Neural cell (in vitro differentiated cells): ENCODE measurements at regions not wholly inside any gene's neighbourhood (a gene's known extent, or its start where the extent isn't known, plus 50 kb on each side); places are given as distances from the start of the nearest gene placed in this dataset.

ENCODE experiments used
- H2AFZ ChIP-seq: fragments of 200-600, 300-800 bp; sonication (generic), shearing (Covaris generic); 2 replicates; pipeline ENCODE4 v1.6.0; 2014; ENCODE audit warnings: low read depth, mild to moderate bottlenecking, antibody characterized with exemption, low read length, moderate library complexity
- H3F3A ChIP-seq: fragments of 200-600 bp; shearing (Covaris generic); 2 replicates; pipeline ENCODE4 v1.6.1; 2016; ENCODE audit warnings: mild to moderate bottlenecking, moderate library complexity, mixed read lengths, antibody characterized with exemption, low read length; ENCODE audit not compliant: insufficient read depth, poor library complexity, severe bottlenecking
- H3K27ac ChIP-seq: fragments of 200-600, 300-800 bp; sonication (generic), shearing (Covaris generic); 2 replicates; pipeline ENCODE4 v1.5.1; 2014; ENCODE audit warnings: mild to moderate bottlenecking, low read length, moderate library complexity
- H3K27me3 ChIP-seq: fragments of 300-800, 200-600 bp; sonication (generic), shearing (Covaris generic); 2 replicates; pipeline ENCODE4 v1.6.0; 2014; ENCODE audit warnings: mild to moderate bottlenecking, low read depth, low read length, moderate library complexity; ENCODE audit not compliant: insufficient read depth
- H3K36me3 ChIP-seq: fragments of 300-800, 200-600 bp; sonication (generic), shearing (Covaris generic); 2 replicates; pipeline ENCODE4 v1.5.1; 2014; ENCODE audit warnings: mild to moderate bottlenecking, antibody characterized with exemption, low read length, moderate library complexity; ENCODE audit not compliant: insufficient read depth
- H3K4me2 ChIP-seq: fragments of 300-800, 200-600 bp; sonication (generic), shearing (Covaris generic); 2 replicates; pipeline ENCODE4 v1.6.0; 2014; ENCODE audit warnings: mild to moderate bottlenecking, low read length
- H3K4me3 ChIP-seq: fragments of 300-800, 200-600 bp; sonication (generic), shearing (Covaris generic); 2 replicates; pipeline ENCODE4 v1.5.1; 2014; ENCODE audit warnings: mild to moderate bottlenecking, low read length, moderate library complexity
- H3K79me2 ChIP-seq: fragments of 200-600 bp; shearing (Covaris generic); replicated peaks from 2 replicates; pipeline ENCODE4 v1.6.0; 2014; ENCODE audit warnings: mild to moderate bottlenecking, low read length, moderate library complexity; ENCODE audit not compliant: insufficient read depth
- H3K9ac ChIP-seq: fragments of 300-800, 200-600 bp; sonication (generic), shearing (Covaris generic); 2 replicates; pipeline ENCODE4 v1.6.1; 2016; ENCODE audit warnings: mild to moderate bottlenecking, low read length, mixed read lengths
- H3K9me2 ChIP-seq: fragments of 200-600 bp; shearing (Covaris generic); 2 replicates; pipeline ENCODE4 v1.6.1; 2016; ENCODE audit warnings: mild to moderate bottlenecking, low read length, mixed read lengths; ENCODE audit not compliant: insufficient read depth
- H3K9me3 ChIP-seq: fragments of 200-600, 300-800 bp; sonication (generic), shearing (Covaris generic); 2 replicates; pipeline ENCODE4 v1.6.1; 2016; ENCODE audit warnings: mild to moderate bottlenecking, mixed run types, low read length, moderate library complexity, mixed read lengths
- H4K20me1 ChIP-seq: fragments of 200-600 bp; shearing (Covaris generic); 2 replicates; pipeline ENCODE4 v1.6.1; 2016; ENCODE audit warnings: mild to moderate bottlenecking, mixed run types; ENCODE audit not compliant: insufficient read depth
- CTCF ChIP-seq: fragments of 450-650 bp; IDR thresholded peaks from 2 replicates; pipeline ENCODE4 v1.5.1; 2014; ENCODE audit warnings: antibody characterized with exemption, mild to moderate bottlenecking, moderate library complexity; ENCODE audit not compliant: poor library complexity, severe bottlenecking
- EP300 ChIP-seq: fragments of 450-650 bp; conservative IDR thresholded peaks from 2 replicates; pipeline ENCODE4 v1.6.1; 2014; ENCODE audit warnings: antibody characterized with exemption, mild to moderate bottlenecking, moderate library complexity; ENCODE audit not compliant: poor library complexity, severe bottlenecking
- EZH2 ChIP-seq: fragments of 200-600, 300-800 bp; shearing (Covaris generic), sonication (generic); IDR thresholded peaks from 2 replicates; pipeline ENCODE4 v1.6.1; 2014; ENCODE audit warnings: antibody characterized with exemption, low read length, borderline replicate concordance, mild to moderate bottlenecking; ENCODE audit not compliant: insufficient read depth, poor library complexity, severe bottlenecking
- MXI1 ChIP-seq: fragments of 450-650 bp; conservative IDR thresholded peaks from 2 replicates; pipeline ENCODE4 v1.6.1; 2014; ENCODE audit warnings: antibody characterized with exemption, mild to moderate bottlenecking; ENCODE audit not compliant: poor library complexity, severe bottlenecking
- POLR2AphosphoS5 ChIP-seq: IDR thresholded peaks from 2 replicates; pipeline ENCODE4 v1.6.1; 2012
- RAD21 ChIP-seq: fragments of 450-650 bp; conservative IDR thresholded peaks from 2 replicates; pipeline ENCODE4 v1.6.1; 2014; ENCODE audit warnings: antibody characterized with exemption, mild to moderate bottlenecking, moderate library complexity
- REST ChIP-seq: IDR thresholded peaks from 2 replicates; pipeline ENCODE4 v1.6.1; 2012; ENCODE audit warnings: borderline replicate concordance
- SMC3 ChIP-seq: fragments of 450-650 bp; conservative IDR thresholded peaks from 2 replicates; pipeline ENCODE4 v1.6.1; 2014; ENCODE audit warnings: antibody characterized with exemption, mild to moderate bottlenecking, moderate library complexity; ENCODE audit not compliant: poor library complexity
- TAF1 ChIP-seq: IDR thresholded peaks from 2 replicates; pipeline ENCODE4 v1.6.1; 2012; ENCODE audit warnings: low read depth

GRCh38 chr9:13988944-13989343 is 325.0 kb downstream of the NFIB start:
- Histone ChIP-seq H2AFZ (no peak overlapping the region), H3K9ac (no peak overlapping the region), H4K20me1 (no peaks in the 10 kb centered on the region), H3K4me3 (no peak overlapping the region), H3K27ac (no peak overlapping the region), H3K79me2 (no peaks in the 10 kb centered on the region), H3F3A (no peaks in the 10 kb centered on the region), H3K4me2 (no peak overlapping the region), H3K9me2 (no peaks in the 10 kb centered on the region), H3K36me3 (no peaks in the 10 kb centered on the region), H3K27me3 (no peaks in the 10 kb centered on the region), H3K9me3 (no peaks in the 10 kb centered on the region)
- TF ChIP-seq REST (no peak), SMC3 (no peak), EZH2 (no peak), POLR2AphosphoS5 (no peak), MXI1 (no peak), RAD21 (no peak), TAF1 (no peak), EP300 (no peak), CTCF (no peak)

- Histone ChIP-seq H3K4me2 (no peak overlapping the region), H3K9me3 (no peaks in the 10 kb centered on the region), H3K4me3 (no peak overlapping the region), H3K27ac (no peak overlapping the region), H4K20me1 (no peaks in the 10 kb centered on the region), H3K9ac (no peak overlapping the region), H3F3A (no peaks in the 10 kb centered on the region), H2AFZ (no peak overlapping the region), H3K79me2 (no peaks in the 10 kb centered on the region), H3K9me2 (no peaks in the 10 kb centered on the region), H3K27me3 (no peaks in the 10 kb centered on the region), H3K36me3 (no peaks in the 10 kb centered on the region)
- no peak for TF ChIP-seq CTCF
- TF ChIP-seq REST: no peak
- TF ChIP-seq POLR2AphosphoS5: no peak
- no peak for TF ChIP-seq RAD21
- no peak for TF ChIP-seq SMC3
- no peak for TF ChIP-seq TAF1
- TF ChIP-seq EP300: no peak
- no peak for TF ChIP-seq EZH2
- TF ChIP-seq MXI1: no peak
Measured at GRCh38 chr9:13983607-13984006, 330.3 kb downstream of the NFIB start.
